T-helper 2 cell (primary cell): ENCODE measurements at regions not wholly inside any gene's neighbourhood (a gene's known extent, or its start where the extent isn't known, plus 50 kb on each side); places are given as distances from the start of the nearest gene placed in this dataset.
"Not testable (repeated sequence)": the region's sequence is repeated elsewhere in the genome, so short reads cannot be mapped to it uniquely, and the experiment has no call there.

ENCODE experiments used
- DNase-seq, 5 experiments: peaks; one replicate each; pipeline versions ENCODE4 v3.0.0 to v3.0.0-alpha.2; 2012 to 2022

DNA sequence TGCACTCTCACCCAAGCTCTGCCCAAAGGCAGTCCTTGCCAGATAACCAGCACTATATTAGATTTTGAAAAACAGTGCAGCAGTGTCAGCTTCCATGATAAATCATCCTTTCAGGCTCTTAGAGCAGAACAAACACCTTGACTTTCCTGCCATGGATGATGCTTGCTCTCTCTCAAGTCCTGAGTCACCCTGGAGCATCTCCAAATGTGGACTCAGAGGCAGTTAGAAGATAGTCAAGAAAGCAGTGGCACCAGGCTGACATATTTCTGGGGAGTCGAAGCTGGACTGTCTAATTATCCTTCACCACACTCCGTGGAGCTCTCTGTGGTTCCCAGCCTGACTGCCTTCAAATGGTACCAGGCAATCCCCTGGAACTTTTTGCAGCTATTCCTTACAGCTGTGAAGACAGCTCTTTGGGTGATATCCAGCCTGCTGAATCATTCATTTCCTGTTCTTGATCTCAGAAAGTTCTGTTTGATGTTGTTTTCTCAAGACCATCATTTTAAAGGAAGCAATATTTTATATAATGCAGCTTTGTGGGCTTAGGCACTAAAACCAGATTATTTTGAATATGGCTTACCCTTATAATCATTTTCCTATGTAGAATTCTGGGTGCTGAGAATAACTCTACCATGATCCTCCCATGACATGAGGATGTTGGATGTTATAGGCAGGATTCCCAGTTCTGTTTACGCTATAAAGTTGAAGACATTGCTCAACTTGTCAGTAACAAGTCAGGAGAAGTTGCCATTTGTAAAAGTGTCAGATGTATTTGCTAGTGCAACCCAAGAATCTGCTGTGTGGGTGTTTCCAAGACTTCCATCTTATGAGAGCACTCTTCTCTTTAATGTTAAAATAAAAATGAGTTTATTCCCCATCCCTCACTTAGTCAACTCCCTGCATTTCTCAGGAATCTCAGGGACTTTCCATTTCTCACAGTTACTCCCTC is 233.8 kb downstream of the C7orf25 start:
- no peak for DNase-seq

DNA sequence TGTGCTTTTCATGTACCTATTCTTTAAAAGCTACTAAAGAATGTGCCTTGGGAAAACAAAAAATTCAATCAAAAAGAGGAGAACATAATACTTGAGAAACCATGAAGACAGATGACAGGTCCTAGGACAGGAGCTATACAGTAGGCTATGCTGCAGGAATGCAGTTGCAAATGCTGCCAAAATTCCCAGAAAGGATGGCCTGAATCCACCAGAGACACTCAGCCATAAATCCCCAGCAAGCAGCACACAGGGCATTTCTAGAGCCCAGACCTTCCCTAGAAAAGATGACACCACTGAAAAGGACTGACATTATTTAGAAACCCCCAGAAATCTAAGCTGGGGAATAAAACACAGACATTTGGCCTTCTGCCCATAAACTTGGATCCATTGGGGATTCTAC is 237.3 kb downstream of the C7orf25 start:
- no peak for DNase-seq

DNA sequence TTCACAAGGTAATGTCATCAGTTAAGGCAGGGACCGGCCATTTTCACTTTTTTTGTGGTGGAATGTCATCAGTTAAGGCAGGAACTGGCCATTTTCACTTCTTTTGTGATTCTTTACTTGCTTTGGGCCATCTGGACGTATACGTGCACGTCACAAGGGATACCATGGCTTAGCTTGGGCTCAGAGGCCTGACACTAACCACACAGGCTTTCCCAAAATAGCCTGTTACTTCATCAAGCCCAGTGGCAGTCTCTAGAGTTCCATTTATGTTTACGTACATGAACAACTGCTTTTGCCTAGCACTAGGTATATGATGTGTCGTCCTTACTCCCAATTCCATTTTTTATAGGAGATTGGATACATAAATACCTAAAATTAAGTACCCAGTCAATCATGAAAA is 237.9 kb downstream of the C7orf25 start:
- no peak for DNase-seq

DNA sequence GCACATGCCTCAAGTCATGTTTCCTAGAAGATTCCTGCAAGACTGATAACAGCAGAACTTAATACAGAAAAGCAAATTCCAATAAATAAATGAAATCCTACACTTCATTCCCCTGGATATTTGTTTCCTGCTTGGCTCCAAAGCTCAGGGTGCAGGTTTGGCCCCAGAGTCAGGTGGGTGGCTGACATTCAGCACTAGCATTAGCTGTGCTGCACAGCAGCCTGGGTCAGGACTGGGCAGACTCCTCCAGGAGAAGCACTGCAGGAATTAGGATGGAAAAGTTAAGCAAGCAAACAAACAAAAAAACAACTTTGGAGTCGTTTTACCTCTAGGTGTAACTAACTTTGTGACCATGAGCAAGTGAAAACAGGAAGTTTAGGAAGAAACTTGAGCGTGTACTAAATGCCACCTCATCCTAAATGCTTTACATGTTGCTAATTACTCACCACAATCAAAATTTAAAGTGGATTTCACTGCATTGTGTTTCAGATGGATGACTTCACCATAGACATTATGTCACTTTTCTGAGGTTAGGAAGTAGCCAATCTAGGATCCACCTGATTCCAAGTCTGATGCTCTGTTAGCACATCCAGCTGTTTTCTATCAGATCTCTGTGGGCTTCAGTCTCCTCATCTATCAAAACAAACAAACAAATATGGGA is 239.4 kb downstream of the C7orf25 start:
- DNase-seq = no peak

DNA sequence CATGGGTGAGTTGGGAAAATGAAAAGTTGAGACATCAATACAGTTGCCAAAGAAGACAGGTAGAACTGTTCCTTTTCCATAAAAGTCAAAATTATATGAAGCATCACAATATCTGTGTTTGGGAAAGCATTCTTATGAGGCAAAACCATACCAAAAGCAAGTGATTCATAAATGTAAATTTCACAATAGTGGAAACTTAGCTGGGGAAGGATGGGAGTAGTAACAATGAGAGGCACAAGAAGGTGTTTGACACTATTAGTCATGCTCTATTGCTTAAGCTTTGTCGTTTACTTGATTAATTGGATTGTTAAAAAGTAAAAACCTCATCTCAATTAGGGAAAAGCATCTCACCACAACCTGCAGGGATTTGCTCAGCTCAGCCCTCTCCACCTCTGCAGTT is 240.2 kb downstream of the C7orf25 start:
- no peak for DNase-seq

DNA sequence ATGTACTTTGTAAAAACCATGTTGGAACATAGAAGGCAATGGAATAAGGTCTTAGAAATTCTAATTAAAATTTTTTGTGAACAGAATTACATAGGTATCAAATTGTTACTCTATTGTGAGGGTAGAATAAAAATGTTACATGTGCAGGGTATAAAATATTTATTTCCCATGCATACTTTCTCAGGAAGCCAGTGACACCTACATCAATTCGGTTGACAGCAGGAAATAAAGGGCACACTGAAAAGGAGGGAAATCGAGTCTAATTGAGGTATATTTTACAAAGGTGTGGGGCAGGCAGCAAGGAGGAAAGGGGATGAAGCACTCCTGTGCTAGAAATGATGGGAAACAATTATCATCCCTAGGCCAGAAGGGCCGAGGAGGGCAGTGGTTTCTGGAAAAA is 244.9 kb downstream of the C7orf25 start:
- no peak for DNase-seq

DNA sequence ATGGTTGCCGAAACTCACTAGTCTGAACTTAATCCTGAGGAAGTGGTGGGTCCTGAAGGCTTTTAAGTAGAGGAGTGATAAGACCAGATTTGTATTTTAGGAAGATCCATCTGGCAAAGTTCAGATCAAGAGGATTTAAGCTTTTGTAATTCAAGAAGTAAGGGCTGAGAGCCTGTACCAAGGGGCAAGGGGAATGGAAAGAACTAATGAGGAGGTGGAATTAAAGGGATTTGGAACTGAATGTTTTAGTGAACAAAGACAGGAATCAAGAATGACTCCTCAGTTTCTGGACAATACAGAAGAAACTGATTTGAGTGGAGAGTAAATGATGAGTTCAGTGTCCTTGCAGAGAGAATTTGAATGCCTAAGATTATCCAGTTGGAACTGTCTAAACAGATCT is 249.0 kb downstream of the C7orf25 start:
- no peak for DNase-seq

DNA sequence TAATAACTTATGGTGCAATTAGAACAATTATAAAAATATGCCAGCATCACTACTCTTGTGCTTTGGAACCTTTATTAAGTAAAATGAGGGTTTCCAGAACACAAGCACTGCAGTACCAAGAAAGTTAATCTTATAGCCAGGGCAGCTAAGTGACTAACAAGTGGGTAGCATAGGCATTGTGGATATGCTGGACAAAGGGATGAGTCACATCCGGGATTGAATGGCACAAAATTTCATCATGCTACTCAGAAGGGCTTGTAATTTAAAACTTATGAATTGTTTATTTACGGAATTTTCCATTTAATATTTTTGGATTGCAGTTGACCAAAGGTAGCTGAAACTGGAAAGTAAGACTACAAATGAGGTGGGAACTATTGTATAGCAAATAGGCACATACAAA is 250.6 kb downstream of the C7orf25 start:
- no peak for DNase-seq

DNA sequence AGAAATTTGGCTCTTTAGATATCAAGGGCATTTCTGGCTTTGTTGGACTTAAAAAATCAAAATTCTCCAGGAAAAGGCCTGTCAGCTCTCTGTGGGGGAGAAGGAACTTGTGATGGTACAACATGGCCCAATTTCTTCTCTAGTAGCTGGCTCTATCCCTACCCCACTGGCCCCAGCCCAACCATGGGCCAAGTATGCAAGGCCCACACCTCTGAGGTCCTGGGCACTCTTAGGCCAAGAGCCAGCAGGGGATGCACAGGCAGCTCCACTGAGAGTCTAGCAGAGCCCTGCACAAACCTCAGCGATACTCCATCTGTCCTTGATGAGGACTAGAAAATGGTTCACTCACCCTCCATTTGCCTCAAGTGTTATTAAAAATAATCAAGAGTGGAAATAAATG is 261.2 kb downstream of the C7orf25 start:
- no peak for DNase-seq

DNA sequence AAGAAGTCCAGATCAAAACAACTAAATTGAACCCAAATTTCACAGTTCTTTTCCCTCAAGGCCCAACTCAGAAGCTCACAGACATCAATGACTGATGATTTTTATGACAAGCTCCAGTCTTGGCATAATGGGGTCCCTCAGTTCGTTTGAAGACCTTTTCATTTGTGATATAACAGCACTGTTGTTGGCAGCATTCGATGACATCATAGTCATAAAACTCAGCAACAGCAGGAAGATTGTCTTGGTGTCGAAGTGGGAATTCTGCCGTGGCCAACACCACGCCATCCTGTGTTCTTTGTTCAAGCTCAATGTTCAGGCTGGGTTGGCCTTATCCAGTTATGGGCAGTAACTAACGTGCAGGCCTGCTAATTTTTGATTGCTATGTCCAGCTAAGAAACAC is 261.7 kb downstream of the C7orf25 start:
- no peak for DNase-seq

DNA sequence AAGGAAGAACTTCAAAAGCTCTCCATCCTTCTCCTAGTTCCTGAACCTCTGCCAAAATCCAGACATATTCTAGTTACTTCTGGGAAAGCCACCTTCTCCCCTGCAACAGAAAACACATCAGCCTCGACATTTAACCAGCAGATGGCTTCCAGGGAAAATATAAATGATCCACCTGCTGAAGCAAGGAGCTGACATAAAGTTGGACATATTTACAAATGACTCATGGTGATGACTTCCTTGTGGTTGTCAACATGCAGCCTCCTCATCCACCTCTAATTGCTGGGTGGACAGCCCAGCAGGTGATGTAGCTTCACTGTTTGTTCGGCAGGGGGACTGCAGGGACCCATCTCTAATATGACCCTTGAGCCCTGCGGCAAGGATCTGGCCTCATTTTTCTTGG is 266.0 kb downstream of the C7orf25 start:
- no peak for DNase-seq

DNA sequence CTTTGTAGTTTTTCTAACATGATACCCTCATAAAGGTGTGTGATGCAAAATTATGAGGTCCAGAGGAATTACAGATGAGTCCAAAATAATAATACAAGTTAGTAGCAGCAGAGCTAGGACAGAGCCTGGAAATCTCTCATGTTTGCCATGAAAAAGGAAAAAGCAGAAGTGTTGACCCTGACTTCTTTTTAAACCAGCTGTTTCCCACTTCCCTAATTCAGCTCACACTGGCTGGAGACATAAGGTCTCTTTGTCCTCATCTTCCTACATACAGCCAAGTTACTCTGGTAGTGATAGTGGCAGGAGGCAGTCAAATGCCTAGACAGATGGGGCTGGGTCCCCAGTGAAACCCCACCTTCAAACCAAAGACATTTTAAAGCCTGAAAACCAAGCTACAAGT is 269.2 kb downstream of the C7orf25 start:
- DNase-seq = no peak

DNA sequence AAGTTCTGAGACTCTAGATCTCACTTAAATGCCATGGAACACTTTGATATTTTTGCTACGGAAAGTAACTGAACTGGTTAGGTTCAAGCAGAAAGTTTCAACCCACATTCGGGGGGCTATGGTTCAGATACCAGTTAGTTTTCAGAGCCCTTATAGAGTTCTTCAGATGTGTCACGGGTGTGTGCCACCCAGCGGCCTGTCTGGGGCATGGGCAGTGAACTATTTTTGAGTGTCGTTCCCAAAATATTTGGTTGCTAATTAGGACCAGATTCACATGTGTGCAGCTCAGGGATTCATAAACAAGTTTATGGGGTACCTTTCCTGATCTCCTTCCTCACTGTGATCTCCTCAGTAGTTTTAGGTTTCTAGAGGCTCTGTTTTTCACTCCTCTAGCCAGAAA is 271.9 kb downstream of the C7orf25 start:
- DNase-seq = no peak

DNA sequence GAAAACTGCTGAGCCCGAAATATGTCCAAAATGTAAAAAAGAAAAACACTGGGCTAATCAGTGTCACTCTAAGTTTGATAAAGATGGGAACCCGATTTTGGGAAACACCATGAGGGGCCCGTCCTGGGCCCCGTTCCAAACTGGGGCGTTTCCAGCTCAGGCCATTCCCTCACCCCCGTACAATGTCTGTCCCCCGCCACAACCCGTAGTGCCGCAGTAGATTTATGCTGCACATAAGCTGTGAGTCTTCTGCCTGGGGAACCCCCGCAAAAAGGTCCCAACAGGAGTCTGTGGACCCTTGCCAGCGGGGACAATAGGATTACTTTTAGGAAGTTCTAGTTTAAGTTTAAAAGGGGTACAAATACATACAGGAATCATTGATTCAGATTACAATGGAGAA is 275.5 kb downstream of the C7orf25 start:
- DNase-seq = not testable (repeated sequence)

DNA sequence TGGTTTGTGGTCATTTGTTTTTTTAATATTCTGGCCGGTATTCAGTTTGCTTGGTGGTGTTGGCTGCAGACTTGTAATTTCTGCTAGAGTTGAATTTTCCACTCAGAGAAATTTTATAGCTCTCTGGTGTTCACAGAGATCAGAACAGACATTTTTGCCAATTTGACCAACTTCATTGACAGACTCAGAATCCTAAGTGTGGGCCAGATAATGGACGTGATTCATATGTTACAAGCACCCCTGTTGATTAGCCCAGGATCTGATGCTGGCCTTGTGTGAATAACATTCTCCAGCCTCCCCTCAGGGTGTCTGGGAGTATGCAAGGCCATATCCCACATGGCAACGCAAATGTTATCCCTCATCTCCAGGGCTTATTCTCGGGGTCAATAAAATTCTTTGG is 283.8 kb downstream of the C7orf25 start:
- no peak for DNase-seq

DNA sequence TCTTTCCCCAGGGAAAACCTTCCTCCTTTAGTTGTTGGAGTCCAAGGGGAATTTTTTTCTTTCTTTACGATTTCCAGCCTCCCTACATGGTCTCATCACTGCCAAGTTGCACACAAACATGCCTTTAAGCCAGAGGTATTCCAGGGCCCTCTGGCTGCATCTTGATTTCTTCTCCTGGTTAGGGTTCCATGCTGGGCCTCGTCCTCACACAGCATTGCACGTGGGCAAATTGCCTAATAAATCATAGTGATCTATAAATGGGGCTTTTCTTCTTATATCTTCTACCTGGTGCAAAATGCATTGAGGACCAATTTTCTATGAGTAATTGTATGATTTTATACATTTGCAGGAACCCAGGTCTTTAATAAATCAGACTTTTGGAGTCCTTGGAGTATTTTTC is 284.2 kb downstream of the C7orf25 start:
- no peak for DNase-seq

DNA sequence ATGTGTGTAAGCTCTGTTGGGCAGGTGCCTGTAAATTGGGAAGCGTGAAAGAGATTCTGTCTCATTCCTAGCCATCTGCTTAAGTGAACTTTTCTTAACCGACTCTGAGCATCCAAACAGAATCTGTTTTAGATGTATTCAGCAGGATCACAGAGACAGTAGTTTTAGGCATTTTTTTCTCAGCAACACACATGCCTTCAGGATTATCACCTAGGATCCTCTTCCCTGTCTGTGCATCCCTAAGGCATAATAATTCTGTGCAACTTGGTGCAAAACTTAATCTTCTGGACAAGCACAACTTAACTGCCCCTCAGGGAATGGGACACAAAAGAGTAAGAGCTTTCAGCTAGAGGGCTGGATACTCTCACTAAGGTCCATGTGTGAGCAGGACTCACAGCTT is 284.8 kb downstream of the C7orf25 start:
- DNase-seq = no peak

DNA sequence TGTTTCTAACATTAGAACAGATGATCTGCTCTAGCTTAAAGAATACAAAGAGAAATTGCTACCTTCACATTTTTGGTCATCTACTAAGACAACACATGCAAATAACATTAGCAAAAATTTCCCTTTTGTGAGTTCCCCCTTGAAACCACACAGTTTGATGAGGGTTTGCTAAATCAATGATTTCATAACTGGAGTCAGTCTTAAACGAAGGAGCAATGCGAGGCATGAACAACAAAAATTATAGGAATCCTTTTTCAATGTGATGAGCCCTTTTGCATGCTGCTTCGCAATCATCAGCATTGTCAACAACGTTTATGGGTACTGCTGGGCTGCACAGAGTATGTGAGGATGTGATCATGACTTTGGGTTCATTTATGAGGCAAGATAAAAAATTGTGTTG is 286.4 kb downstream of the C7orf25 start:
- DNase-seq = no peak

DNA sequence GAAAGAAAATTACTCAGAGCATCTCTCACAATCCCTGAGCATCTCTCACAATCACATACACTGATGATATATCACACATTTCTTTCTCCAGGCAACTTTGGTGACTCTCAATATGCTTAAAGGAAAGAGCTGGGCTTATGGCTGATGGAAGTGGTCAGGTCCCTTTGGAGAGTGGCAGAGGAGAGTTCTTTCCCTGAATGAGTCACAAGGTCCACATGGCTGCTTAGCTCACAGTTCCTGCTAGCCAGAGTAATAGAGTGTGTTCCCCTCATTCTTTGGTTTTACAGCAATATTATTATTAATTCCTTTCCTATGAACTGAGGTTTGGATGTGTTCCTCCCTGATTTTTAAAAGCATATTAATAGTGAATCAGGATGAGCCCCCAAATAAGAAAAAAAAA is 287.4 kb downstream of the C7orf25 start:
- DNase-seq = no peak

DNA sequence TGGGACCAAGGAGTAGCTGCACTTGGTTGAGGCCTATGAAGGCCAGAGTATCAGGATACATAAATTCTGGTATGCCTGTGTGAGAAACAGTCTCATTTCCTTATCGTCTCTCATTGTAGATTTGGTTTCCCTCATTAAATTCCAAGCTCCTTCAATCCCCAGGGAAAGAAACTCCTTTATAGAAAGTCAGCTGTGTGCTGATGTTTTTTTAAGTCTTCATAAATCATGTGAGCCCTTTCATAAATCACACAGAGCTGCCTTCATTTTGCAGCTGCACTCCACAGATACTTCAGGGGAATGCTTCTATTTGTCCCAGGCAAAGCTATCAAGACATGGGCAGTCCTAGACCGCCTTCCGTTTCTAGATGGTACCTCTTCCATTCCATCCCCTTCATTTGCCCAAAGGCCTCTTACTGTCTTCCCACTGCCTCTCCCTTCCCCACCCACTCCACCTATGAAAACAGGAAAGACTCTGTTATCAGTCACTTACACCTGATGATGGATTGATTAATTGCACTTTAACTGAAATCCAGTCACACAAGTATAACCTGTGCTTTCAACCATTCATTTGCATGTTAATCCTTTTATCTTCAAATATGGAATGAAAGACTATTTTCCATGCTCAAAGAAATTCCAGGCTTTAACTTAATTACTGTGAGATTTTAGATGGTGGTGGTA is 290.2 kb downstream of the C7orf25 start:
- DNase-seq = no peak

DNA sequence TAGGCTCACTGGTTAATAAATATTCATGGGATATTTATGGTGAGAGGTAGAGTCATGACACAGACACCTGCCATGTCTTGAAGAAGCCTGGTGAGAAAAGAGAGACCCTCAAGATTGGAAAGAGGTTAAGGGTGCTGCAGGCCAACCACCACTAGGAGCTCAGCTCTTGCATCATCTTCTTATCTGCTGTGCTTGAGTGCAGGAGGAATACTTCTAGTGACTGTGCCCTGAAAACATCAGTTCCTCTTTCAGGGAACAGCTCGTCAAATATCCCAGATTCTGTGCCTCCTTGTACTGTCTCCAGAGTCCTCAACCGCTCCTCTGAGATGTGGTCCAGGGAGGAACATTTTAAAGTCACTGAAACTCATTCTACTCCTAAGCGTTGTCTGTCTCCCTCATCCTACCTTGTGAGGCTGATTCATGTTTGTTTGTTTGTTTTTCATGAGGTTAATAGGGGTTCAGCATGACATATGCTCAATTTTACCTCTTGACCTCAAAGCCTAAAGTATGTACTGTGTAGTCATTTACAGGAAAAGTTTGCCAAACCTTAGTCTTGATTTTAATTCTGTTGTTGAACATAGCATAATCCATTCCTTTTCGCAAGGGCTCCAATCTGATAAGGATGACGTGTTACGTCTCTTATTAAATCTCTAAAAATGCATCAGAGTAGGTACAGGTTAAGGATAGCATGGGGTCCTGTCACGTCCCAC is 293.1 kb downstream of the C7orf25 start:
- no peak for DNase-seq

DNA sequence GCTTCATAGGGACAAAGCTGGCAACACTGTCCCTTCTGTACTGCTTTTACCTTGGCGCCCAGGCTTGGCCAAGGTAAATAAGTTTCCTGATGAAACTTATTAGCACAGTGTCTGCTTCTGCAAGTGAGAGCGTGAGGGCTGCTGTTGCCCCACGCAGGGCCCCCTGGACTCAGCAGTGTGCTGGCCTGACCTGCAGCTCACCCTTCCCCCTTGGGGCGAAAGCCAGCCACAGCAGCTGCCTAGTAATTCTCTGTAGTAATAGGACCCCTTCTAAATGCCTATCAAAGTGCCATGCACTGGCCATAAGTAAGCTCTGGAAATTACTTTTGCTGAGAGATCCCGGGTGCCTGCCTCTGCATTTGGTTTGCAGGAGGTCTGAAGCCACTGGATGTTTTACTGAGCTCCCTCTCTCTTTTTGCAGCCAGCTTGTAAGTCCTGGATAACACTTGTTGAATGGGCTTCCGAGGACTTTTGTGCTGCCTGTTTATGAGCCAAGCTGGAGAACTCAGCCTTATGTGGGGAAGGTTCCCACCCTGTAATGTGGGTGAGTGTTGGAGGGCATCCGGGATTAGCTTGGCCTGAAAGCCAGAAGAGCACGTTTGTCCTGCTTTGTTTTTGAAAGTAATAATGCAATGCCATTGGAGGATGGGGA is 293.9 kb downstream of the C7orf25 start:
- no peak for DNase-seq
